ENCODE measurements at regions not wholly inside any gene's neighbourhood (a gene's known extent, or its start where the extent isn't known, plus 50 kb on each side); places are given as distances from the start of the nearest gene placed in this dataset.

DNA sequence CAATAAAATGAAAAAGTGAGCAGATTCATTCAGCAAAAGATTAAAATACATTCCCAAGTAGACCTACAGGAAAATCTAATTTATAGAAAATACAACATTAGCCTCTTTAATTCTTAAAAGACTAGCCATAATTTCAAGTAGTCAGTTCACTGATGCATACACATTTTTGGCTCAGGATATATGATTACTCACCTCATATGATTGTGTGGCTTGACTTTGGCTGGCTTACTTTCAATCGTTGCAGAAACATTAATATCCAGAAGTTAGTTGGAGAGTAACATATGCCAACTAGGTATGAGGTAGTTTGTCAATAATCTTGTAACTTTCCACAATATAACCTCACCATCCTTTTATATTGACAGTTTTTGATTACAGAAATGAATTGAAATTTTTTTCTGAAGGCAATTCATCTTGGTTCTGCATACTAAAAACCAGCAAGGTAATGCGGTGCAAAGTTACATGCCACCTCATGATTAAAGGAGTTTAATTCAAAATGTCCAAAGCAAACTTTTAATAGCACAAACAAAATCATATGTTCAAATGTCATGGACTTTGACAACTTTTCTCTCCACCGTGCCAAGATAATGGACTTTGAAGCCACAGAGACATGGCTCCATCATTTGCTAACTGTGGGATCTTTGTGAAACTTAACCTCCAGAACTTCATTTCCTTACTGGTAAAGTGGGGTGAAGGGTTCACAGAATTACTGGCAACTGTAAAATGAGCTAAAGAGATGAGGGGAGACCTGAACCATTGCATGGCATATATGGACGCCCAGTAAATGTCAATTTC, 76.6 kb upstream of the PAM start:
- H3K9me3 ChIP-seq (replicated peaks; ENCODE audit: control insufficient read depth, insufficient read depth, low read length): no peaks in the 10 kb centered on the region
- H3K36me3 ChIP-seq (ENCODE audit: control insufficient read depth in 2 of 2, insufficient read depth in 2 of 2, low read length in 1 of 2): no peaks in the 10 kb centered on the region
- no peak overlapping the region for H3K27ac ChIP-seq (ENCODE audit: control insufficient read depth, insufficient read depth)
- DNase-seq (ENCODE audit: low read depth, low spot score) (no peak), ATAC-seq (no peak), FAIRE-seq (no peak)
- no peak overlapping the region for H3K4me3 ChIP-seq
- ChIA-PET CTCF (interaction anchor here (1.0 kb wide), 1 partner anchor 102 kb away, joined by 3 read pairs; no protein-coding TSS in a partner anchor), POLR2A (no interaction called here), SMC1A (ENCODE audit: uncharacterized antibody, unreplicated experiment) (interaction anchor here (0.6 to 1.0 kb wide), 2 partner anchors 35 to 97 kb away, joined by 3 read pairs; no protein-coding TSS in a partner anchor), RAD21 (ENCODE audit: unreplicated experiment) (interaction anchor here (1.0 kb wide), 1 partner anchor 461 kb away, joined by 3 read pairs; no protein-coding TSS in a partner anchor)
- no peak overlapping the region for H3K4me2 ChIP-seq (ENCODE audit: control insufficient read depth, insufficient read depth)
- intact Hi-C loops (cut with micrococcal nuclease; ENCODE audit: unreplicated experiment): no loop called here
- no peaks in the 10 kb centered on the region for H3K79me2 ChIP-seq (ENCODE audit: control insufficient read depth, insufficient read depth, low read length)
- WGBS (ENCODE audit: insufficient coverage, insufficient replicate concordance, low lambda C conversion rate, missing lambda C conversion rate): 51% methylated on average over 4 of the region's 4 CpGs
- no peak overlapping the region for H3K9ac ChIP-seq (ENCODE audit: control insufficient read depth, insufficient read depth, low read length)
- no peak overlapping the region for H2AFZ ChIP-seq (ENCODE audit: control insufficient read depth, low read depth, low read length)
- no TSS peak for BruUV-seq (replicated peaks)
- no peaks in the 10 kb centered on the region for H3K27me3 ChIP-seq (replicated peaks in 1 of 2; ENCODE audit: control insufficient read depth in 2 of 2, insufficient read depth in 2 of 2, low read length in 1 of 2)
- H3K4me1 ChIP-seq (ENCODE audit: control insufficient read depth, insufficient read depth, low read length): no peaks in the 10 kb centered on the region
- in situ Hi-C loops (cut with MboI): no loop called here
- H4K20me1 ChIP-seq (ENCODE audit: control insufficient read depth, insufficient read depth): no peaks in the 10 kb centered on the region
- TF ChIP-seq, protein P1, sequence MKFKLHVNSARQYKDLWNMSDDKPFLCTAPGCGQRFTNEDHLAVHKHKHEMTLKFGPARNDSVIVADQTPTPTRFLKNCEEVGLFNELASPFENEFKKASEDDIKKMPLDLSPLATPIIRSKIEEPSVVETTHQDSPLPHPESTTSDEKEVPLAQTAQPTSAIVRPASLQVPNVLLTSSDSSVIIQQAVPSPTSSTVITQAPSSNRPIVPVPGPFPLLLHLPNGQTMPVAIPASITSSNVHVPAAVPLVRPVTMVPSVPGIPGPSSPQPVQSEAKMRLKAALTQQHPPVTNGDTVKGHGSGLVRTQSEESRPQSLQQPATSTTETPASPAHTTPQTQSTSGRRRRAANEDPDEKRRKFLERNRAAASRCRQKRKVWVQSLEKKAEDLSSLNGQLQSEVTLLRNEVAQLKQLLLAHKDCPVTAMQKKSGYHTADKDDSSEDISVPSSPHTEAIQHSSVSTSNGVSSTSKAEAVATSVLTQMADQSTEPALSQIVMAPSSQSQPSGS (IDR thresholded peaks at IDR 0.05; ENCODE audit: low read length): no peak
- no peak for TF ChIP-seq RELA (IDR thresholded peaks at IDR 0.05; ENCODE audit: borderline replicate concordance, partially characterized antibody)
- no peak for TF ChIP-seq RUNX3 (IDR thresholded peaks at IDR 0.05; ENCODE audit: low read length)
- no peak for TF ChIP-seq PML (IDR thresholded peaks at IDR 0.05; ENCODE audit: low read length)
- no peak for TF ChIP-seq TCF12 (IDR thresholded peaks at IDR 0.05; ENCODE audit: low read depth, low read length)
- no peak for TF ChIP-seq YY1 (IDR thresholded peaks at IDR 0.05; ENCODE audit: low read depth, low read length)
- TF ChIP-seq NFYA (IDR thresholded peaks at IDR 0.05; ENCODE audit: borderline replicate concordance, low read depth, low read length): no peak
- TF ChIP-seq, protein P2, sequence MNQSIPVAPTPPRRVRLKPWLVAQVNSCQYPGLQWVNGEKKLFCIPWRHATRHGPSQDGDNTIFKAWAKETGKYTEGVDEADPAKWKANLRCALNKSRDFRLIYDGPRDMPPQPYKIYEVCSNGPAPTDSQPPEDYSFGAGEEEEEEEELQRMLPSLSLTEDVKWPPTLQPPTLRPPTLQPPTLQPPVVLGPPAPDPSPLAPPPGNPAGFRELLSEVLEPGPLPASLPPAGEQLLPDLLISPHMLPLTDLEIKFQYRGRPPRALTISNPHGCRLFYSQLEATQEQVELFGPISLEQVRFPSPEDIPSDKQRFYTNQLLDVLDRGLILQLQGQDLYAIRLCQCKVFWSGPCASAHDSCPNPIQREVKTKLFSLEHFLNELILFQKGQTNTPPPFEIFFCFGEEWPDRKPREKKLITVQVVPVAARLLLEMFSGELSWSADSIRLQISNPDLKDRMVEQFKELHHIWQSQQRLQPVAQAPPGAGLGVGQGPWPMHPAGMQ (IDR thresholded peaks at IDR 0.05; ENCODE audit: borderline replicate concordance): no peak
- TF ChIP-seq POU2F2 (IDR thresholded peaks at IDR 0.05; ENCODE audit: borderline replicate concordance, low read depth, low read length): no peak
- TF ChIP-seq TCF7 (IDR thresholded peaks at IDR 0.05; ENCODE audit: borderline replicate concordance): no peak
- no peak for TF ChIP-seq CBX3 (IDR thresholded peaks at IDR 0.05; ENCODE audit: borderline replicate concordance, low read depth)
- TF ChIP-seq, protein P3, sequence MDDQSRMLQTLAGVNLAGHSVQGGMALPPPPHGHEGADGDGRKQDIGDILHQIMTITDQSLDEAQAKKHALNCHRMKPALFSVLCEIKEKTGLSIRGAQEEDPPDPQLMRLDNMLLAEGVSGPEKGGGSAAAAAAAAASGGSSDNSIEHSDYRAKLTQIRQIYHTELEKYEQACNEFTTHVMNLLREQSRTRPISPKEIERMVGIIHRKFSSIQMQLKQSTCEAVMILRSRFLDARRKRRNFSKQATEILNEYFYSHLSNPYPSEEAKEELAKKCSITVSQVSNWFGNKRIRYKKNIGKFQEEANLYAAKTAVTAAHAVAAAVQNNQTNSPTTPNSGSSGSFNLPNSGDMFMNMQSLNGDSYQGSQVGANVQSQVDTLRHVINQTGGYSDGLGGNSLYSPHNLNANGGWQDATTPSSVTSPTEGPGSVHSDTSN (IDR thresholded peaks at IDR 0.05; ENCODE audit: insufficient replicate concordance, low read depth, low read length): no peak
- TF ChIP-seq FOS (IDR thresholded peaks at IDR 0.05; ENCODE audit: borderline replicate concordance, extremely low read depth, insufficient read length): no peak
- TF ChIP-seq, protein P4, sequence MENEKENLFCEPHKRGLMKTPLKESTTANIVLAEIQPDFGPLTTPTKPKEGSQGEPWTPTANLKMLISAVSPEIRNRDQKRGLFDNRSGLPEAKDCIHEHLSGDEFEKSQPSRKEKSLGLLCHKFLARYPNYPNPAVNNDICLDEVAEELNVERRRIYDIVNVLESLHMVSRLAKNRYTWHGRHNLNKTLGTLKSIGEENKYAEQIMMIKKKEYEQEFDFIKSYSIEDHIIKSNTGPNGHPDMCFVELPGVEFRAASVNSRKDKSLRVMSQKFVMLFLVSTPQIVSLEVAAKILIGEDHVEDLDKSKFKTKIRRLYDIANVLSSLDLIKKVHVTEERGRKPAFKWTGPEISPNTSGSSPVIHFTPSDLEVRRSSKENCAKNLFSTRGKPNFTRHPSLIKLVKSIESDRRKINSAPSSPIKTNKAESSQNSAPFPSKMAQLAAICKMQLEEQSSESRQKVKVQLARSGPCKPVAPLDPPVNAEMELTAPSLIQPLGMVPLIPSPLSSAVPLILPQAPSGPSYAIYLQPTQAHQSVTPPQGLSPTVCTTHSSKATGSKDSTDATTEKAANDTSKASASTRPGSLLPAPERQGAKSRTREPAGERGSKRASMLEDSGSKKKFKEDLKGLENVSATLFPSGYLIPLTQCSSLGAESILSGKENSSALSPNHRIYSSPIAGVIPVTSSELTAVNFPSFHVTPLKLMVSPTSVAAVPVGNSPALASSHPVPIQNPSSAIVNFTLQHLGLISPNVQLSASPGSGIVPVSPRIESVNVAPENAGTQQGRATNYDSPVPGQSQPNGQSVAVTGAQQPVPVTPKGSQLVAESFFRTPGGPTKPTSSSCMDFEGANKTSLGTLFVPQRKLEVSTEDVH (IDR thresholded peaks at IDR 0.05; ENCODE audit: low read depth, partially characterized antibody): no peak

Data from GM12878 (cell line).